ENCODE measurements at regions not wholly inside any gene's neighbourhood (a gene's known extent, or its start where the extent isn't known, plus 50 kb on each side); places are given as distances from the start of the nearest gene placed in this dataset.
"Not testable (repeated sequence)": the region's sequence is repeated elsewhere in the genome, so short reads cannot be mapped to it uniquely, and the experiment has no call there.

GRCh38 chr2:163016882-163017281 is 178.3 kb upstream of the KCNH7 start:
- not testable (repeated sequence) for TF ChIP-seq EZH2 (IDR thresholded peaks at IDR 0.05; ENCODE audit: borderline replicate concordance, low read length); CTCF (IDR thresholded peaks at IDR 0.05; ENCODE audit: low read length)

All from OCI-LY1 (cell line).